SK-N-SH (cell line): ENCODE measurements at regions not wholly inside any gene's neighbourhood (a gene's known extent, or its start where the extent isn't known, plus 50 kb on each side); places are given as distances from the start of the nearest gene placed in this dataset.
"Not testable (repeated sequence)": the region's sequence is repeated elsewhere in the genome, so short reads cannot be mapped to it uniquely, and the experiment has no call there.

Experiments
- EP300 ChIP-seq, 2 experiments: IDR thresholded peaks; 2 replicates each; pipeline versions ENCODE4 v1.4.0 to v1.6.1; 2012; ENCODE audit warnings: borderline replicate concordance in 1 of 2, low read depth in 1 of 2, low read length in 1 of 2
- POLR2AphosphoS5 ChIP-seq: IDR thresholded peaks from 2 replicates; pipeline ENCODE4 v1.6.1; 2012; ENCODE audit warnings: low read depth, low read length
- RFX5 ChIP-seq: IDR thresholded peaks from 2 replicates; pipeline ENCODE4 v1.6.1; 2012; ENCODE audit warnings: mild to moderate bottlenecking, improper control_type of control experiment, low read length
- RXRA ChIP-seq: IDR thresholded peaks from 2 replicates; pipeline ENCODE4 v1.4.0; 2012; ENCODE audit warnings: low read depth, mild to moderate bottlenecking, borderline replicate concordance
- YY1 ChIP-seq: IDR thresholded peaks from 2 replicates; pipeline ENCODE4 v1.4.0; 2012; ENCODE audit warnings: low read depth, mild to moderate bottlenecking
- TF ChIP-seq, protein P1 (sequence below): fragments of 200-600 bp; sonication (generic); IDR thresholded peaks from 2 replicates; pipeline ENCODE4 v1.6.1; 2017; ENCODE audit warnings: antibody characterized with exemption, mild to moderate bottlenecking, moderate library complexity
- TF ChIP-seq, protein P2 (sequence below): IDR thresholded peaks from 2 replicates; pipeline ENCODE4 v1.4.0; 2012; ENCODE audit warnings: low read depth, borderline replicate concordance
- TF ChIP-seq, protein P3 (sequence below): IDR thresholded peaks from 2 replicates; pipeline ENCODE4 v1.6.1; 2012; ENCODE audit warnings: mild to moderate bottlenecking, low read depth, low read length, moderate library complexity
- TF ChIP-seq, protein P4 (sequence below): IDR thresholded peaks from 2 replicates; pipeline ENCODE4 v1.4.0; 2012; ENCODE audit warnings: low read depth

DNA sequence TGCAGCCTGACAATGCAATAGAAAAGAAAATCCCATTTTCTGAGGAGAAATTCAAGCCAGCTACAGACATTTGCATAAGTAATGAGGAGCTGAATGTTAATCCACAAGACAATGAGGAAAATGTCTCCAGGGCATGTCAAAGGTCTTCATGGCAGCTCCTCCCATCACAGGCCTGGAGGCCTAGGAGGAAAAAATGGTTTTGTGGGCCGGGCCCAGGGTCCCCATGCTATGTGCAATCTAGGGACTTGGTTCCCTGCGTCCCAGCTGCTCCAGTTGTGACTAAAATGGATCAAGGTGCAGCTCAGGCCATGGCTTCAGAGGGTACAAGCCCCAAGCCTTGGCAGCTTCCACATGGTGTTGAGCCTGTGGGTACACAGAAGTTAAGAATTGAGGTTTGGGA lies 132.5 kb upstream of the PARD3B start:
- not testable (repeated sequence) for TF ChIP-seq RFX5; RXRA; YY1; EP300 (IDR thresholded peaks at IDR 0.05; ENCODE audit: borderline replicate concordance in 1 of 2, low read depth in 1 of 2, low read length in 1 of 2); POLR2AphosphoS5
- TF ChIP-seq, protein P1, sequence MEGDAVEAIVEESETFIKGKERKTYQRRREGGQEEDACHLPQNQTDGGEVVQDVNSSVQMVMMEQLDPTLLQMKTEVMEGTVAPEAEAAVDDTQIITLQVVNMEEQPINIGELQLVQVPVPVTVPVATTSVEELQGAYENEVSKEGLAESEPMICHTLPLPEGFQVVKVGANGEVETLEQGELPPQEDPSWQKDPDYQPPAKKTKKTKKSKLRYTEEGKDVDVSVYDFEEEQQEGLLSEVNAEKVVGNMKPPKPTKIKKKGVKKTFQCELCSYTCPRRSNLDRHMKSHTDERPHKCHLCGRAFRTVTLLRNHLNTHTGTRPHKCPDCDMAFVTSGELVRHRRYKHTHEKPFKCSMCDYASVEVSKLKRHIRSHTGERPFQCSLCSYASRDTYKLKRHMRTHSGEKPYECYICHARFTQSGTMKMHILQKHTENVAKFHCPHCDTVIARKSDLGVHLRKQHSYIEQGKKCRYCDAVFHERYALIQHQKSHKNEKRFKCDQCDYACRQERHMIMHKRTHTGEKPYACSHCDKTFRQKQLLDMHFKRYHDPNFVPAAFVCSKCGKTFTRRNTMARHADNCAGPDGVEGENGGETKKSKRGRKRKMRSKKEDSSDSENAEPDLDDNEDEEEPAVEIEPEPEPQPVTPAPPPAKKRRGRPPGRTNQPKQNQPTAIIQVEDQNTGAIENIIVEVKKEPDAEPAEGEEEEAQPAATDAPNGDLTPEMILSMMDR, result not testable (repeated sequence)
- TF ChIP-seq, protein P2, sequence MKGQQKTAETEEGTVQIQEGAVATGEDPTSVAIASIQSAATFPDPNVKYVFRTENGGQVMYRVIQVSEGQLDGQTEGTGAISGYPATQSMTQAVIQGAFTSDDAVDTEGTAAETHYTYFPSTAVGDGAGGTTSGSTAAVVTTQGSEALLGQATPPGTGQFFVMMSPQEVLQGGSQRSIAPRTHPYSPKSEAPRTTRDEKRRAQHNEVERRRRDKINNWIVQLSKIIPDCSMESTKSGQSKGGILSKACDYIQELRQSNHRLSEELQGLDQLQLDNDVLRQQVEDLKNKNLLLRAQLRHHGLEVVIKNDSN, result not testable (repeated sequence)
- TF ChIP-seq, protein P3, sequence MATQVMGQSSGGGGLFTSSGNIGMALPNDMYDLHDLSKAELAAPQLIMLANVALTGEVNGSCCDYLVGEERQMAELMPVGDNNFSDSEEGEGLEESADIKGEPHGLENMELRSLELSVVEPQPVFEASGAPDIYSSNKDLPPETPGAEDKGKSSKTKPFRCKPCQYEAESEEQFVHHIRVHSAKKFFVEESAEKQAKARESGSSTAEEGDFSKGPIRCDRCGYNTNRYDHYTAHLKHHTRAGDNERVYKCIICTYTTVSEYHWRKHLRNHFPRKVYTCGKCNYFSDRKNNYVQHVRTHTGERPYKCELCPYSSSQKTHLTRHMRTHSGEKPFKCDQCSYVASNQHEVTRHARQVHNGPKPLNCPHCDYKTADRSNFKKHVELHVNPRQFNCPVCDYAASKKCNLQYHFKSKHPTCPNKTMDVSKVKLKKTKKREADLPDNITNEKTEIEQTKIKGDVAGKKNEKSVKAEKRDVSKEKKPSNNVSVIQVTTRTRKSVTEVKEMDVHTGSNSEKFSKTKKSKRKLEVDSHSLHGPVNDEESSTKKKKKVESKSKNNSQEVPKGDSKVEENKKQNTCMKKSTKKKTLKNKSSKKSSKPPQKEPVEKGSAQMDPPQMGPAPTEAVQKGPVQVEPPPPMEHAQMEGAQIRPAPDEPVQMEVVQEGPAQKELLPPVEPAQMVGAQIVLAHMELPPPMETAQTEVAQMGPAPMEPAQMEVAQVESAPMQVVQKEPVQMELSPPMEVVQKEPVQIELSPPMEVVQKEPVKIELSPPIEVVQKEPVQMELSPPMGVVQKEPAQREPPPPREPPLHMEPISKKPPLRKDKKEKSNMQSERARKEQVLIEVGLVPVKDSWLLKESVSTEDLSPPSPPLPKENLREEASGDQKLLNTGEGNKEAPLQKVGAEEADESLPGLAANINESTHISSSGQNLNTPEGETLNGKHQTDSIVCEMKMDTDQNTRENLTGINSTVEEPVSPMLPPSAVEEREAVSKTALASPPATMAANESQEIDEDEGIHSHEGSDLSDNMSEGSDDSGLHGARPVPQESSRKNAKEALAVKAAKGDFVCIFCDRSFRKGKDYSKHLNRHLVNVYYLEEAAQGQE, result not testable (repeated sequence)
- TF ChIP-seq, protein P4, sequence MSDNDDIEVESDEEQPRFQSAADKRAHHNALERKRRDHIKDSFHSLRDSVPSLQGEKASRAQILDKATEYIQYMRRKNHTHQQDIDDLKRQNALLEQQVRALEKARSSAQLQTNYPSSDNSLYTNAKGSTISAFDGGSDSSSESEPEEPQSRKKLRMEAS, result not testable (repeated sequence)
